ENCODE measurements at regions not wholly inside any gene's neighbourhood (a gene's known extent, or its start where the extent isn't known, plus 50 kb on each side); places are given as distances from the start of the nearest gene placed in this dataset.

DNA sequence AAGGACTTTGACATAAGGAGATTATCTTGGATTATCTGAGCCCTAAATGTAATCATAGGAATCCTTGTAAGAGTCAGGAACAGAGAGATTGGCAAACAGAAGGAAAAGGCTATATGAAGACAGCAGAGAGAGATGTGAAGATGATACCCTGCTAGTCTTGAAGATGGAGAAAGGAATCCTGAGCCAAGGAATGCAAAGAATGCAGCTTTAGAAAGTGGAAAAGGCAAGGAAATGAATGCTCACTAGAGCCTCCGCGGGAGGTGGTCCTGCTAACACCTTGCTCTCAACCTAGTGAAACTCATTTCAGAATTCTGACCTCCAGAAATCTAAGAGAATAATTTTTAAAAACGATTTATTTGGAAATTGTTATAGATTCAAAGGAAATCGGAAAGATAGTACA, 117.1 kb downstream of the TBXT start:
- WGBS, 2 experiments (ENCODE audit: extremely low coverage in 2 of 2, insufficient read length in 1 of 2) = no CpG with 5 or more reads among the region's 4 CpGs
- no TSS peak for BruUV-seq (replicated peaks)

More for the DNA sequence above, 117.1 kb downstream of the TBXT start:
- no peaks in the 10 kb centered on the region for H3K79me1 ChIP-seq (ENCODE audit: low read depth in 1 of 2, low read length in 2 of 2)
- ChIA-PET CTCF (no interaction called here), POLR2A (ENCODE audit: unreplicated experiment) (no interaction called here)
- H2AK5ac ChIP-seq (ENCODE audit: low read depth, low read length) = no peak overlapping the region
- no peak for ATAC-seq (ENCODE audit: low read depth)
- peaks cover 17% of the 10 kb centered on the region for H3K9me3 ChIP-seq (ENCODE audit: control insufficient read depth, insufficient read depth, low read length)
- H4K5ac ChIP-seq (ENCODE audit: low read depth, low read length) = no peak overlapping the region
- no peak overlapping the region for H3K4ac ChIP-seq (ENCODE audit: low read depth, low read length)
- no peak overlapping the region for H3K9ac ChIP-seq (ENCODE audit: low read depth, low read length)
- H3K9me1 ChIP-seq (ENCODE audit: insufficient read depth, low read length) = no peaks in the 10 kb centered on the region
- no peak overlapping the region for H3K4me3 ChIP-seq (ENCODE audit: insufficient read depth, low read depth, low read length)
- H2BK5ac ChIP-seq (ENCODE audit: low read depth, low read length, poor library complexity, severe bottlenecking) = no peak overlapping the region
- H3K4me1 ChIP-seq (ENCODE audit: control insufficient read depth, insufficient read depth, low read length) = peaks cover 5% of the 10 kb centered on the region
- no peaks in the 10 kb centered on the region for H4K20me1 ChIP-seq (ENCODE audit: insufficient read depth, low read length)
- H4K8ac ChIP-seq (ENCODE audit: low read depth in 2 of 2, low read length in 2 of 2) = no peak overlapping the region
- no peak overlapping the region for H2BK120ac ChIP-seq (ENCODE audit: low read depth, low read length)
- no peak overlapping the region for H2BK20ac ChIP-seq (ENCODE audit: low read depth, low read length)
- in situ Hi-C loops (cut with MboI; ENCODE audit: low sequenced_read_pairs) = no loop called here
- TF ChIP-seq CHD1 (IDR thresholded peaks at IDR 0.05; ENCODE audit: low read depth, low read length) = no peak
- H2AK9ac ChIP-seq (replicated peaks; ENCODE audit: low read depth, low read length, poor library complexity) = no peak overlapping the region
- dilution Hi-C loops (cut with HindIII; ENCODE audit: low sequenced_read_pairs, unreplicated experiment) = no loop called here
- no peak overlapping the region for H4K91ac ChIP-seq (ENCODE audit: insufficient read depth, low read depth, low read length)
- no peaks in the 10 kb centered on the region for H3K36me3 ChIP-seq (ENCODE audit: control insufficient read depth, insufficient read depth, low read length)
- no peak for DNase-seq
- H3K23ac ChIP-seq (ENCODE audit: low read depth, low read length) = no peak overlapping the region
- intact Hi-C loops (cut with micrococcal nuclease) = no loop called here
- H2AFZ ChIP-seq (replicated peaks; ENCODE audit: low read length, poor library complexity) = no peak overlapping the region
- H3K4me2 ChIP-seq (ENCODE audit: low read depth, low read length) = no peak overlapping the region
- H3K18ac ChIP-seq (ENCODE audit: low read depth, low read length) = no peak overlapping the region
- H2BK15ac ChIP-seq (ENCODE audit: low read depth, low read length) = no peak overlapping the region
- no peak overlapping the region for H3K56ac ChIP-seq (ENCODE audit: extremely low read depth, insufficient read depth, low read length)
- H3K27me3 ChIP-seq (ENCODE audit: control insufficient read depth, insufficient read depth, low read length) = no peaks in the 10 kb centered on the region
- H3K14ac ChIP-seq (replicated peaks; ENCODE audit: low read depth, low read length) = no peak overlapping the region
- no peak overlapping the region for H3K27ac ChIP-seq (ENCODE audit: insufficient read depth, low read length)
